ENCODE measurements at regions not wholly inside any gene's neighbourhood (a gene's known extent, or its start where the extent isn't known, plus 50 kb on each side); places are given as distances from the start of the nearest gene placed in this dataset.

DNA sequence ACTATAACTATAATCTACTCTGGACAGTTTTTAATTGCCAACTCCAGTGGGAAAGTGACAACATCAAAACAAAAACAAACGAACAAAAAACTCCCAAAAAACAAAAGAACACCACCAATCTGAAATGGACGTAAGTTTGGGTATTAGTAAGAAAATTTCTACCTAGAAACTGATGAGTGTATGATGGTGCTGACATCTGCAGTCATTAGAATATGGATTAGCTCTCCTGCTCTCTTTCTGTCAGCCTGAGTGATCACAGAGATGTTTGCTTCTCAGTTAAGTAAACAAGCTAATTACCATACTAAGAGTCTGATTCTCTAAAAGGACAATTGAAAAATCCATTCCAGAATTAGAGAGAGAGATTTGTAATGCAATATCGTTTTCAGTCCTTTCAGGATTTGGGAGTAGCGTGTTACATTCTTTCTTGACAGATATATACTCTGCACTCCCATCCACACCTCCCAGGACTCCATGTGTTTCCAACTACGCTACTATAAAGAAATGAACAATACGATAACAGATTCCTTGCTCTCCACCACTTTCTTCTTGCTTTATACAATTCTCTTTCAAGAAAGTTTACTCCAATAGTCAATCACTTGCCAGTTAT, 1347.4 kb upstream of the PIK3C3 start:
- no peak for TF ChIP-seq HDGF (IDR thresholded peaks at IDR 0.05)
- no peak for TF ChIP-seq ZNF217 (IDR thresholded peaks at IDR 0.05)
- Histone ChIP-seq H3K36me3 (ENCODE audit: control insufficient read depth in 2 of 2, insufficient read depth in 2 of 2, low read length in 1 of 2) (no peaks in the 10 kb centered on the region), H4K20me1 (ENCODE audit: control insufficient read depth, insufficient read depth) (no peaks in the 10 kb centered on the region), H3K4me1 (ENCODE audit: control insufficient read depth, insufficient read depth, low read length) (no peaks in the 10 kb centered on the region), H3K4me3 (no peak overlapping the region), H3K9me3 (replicated peaks; ENCODE audit: control insufficient read depth, insufficient read depth, low read length) (no peaks in the 10 kb centered on the region), H3K27me3 (replicated peaks in 1 of 2; ENCODE audit: control insufficient read depth in 2 of 2, insufficient read depth in 2 of 2, low read length in 1 of 2) (no peaks in the 10 kb centered on the region), H3K9ac (ENCODE audit: control insufficient read depth, insufficient read depth, low read length) (no peak overlapping the region), H3K4me2 (ENCODE audit: control insufficient read depth, insufficient read depth) (no peak overlapping the region), H3K27ac (ENCODE audit: control insufficient read depth, insufficient read depth) (no peak overlapping the region), H3K79me2 (ENCODE audit: control insufficient read depth, insufficient read depth, low read length) (no peaks in the 10 kb centered on the region), H2AFZ (ENCODE audit: control insufficient read depth, low read depth, low read length) (no peak overlapping the region)
- ChIA-PET RAD21 (ENCODE audit: unreplicated experiment) (no interaction called here), POLR2A (no interaction called here), CTCF (interaction anchor here (0.7 kb wide), 1 partner anchor 13 kb away, joined by 7 read pairs; no protein-coding TSS in a partner anchor), SMC1A (ENCODE audit: uncharacterized antibody, unreplicated experiment) (no interaction called here)
- intact Hi-C loops (cut with micrococcal nuclease; ENCODE audit: unreplicated experiment) (no loop called here), in situ Hi-C loops (cut with MboI) (no loop called here)
- 0% methylated on average over 6 of the region's 6 CpGs for WGBS (ENCODE audit: insufficient coverage, insufficient replicate concordance, low lambda C conversion rate, missing lambda C conversion rate)
- no TSS peak for BruUV-seq (replicated peaks)
- no peak for FAIRE-seq
- ATAC-seq = no peak
- DNase-seq (ENCODE audit: low read depth, low spot score) = no peak

DNA sequence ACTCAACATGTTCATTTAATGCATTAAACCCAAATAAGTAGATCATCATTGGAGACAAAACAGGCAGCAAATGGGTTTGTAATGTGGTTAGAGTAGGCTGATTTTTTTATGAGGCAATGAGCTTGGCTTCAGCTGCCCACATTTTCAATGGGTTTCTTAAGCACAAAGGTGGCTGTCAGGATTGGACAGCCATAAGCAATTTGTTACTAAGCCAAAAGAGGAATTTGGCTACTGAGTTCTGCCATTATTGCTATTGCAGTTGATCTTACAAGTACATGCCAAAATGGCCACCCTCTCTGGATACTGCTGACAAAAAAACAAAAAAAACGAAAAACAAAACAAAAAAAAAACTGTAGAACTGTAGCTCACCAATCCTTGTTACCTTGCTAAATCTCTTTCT, 1348.0 kb upstream of the PIK3C3 start:
- H3K9me3 ChIP-seq (replicated peaks; ENCODE audit: control insufficient read depth, insufficient read depth, low read length) = no peaks in the 10 kb centered on the region
- no peaks in the 10 kb centered on the region for H3K27me3 ChIP-seq (replicated peaks in 1 of 2; ENCODE audit: control insufficient read depth in 2 of 2, insufficient read depth in 2 of 2, low read length in 1 of 2)
- FAIRE-seq = no peak
- no peak overlapping the region for H2AFZ ChIP-seq (ENCODE audit: control insufficient read depth, low read depth, low read length)
- ChIA-PET SMC1A (ENCODE audit: uncharacterized antibody, unreplicated experiment) (no interaction called here), RAD21 (ENCODE audit: unreplicated experiment) (no interaction called here), CTCF (interaction anchor here (0.7 kb wide), 1 partner anchor 12 kb away, joined by 7 read pairs; no protein-coding TSS in a partner anchor), POLR2A (no interaction called here)
- no peak overlapping the region for H3K4me3 ChIP-seq
- intact Hi-C loops (cut with micrococcal nuclease; ENCODE audit: unreplicated experiment) (no loop called here), in situ Hi-C loops (cut with MboI) (no loop called here)
- no peak for DNase-seq (ENCODE audit: low read depth, low spot score)
- no TSS peak for BruUV-seq (replicated peaks)
- WGBS (ENCODE audit: insufficient coverage, insufficient replicate concordance, low lambda C conversion rate, missing lambda C conversion rate) = 0% methylated on average over 1 of the region's 1 CpG
- H3K9ac ChIP-seq (ENCODE audit: control insufficient read depth, insufficient read depth, low read length) = no peak overlapping the region
- H3K4me2 ChIP-seq (ENCODE audit: control insufficient read depth, insufficient read depth) = no peak overlapping the region
- H3K36me3 ChIP-seq (ENCODE audit: control insufficient read depth in 2 of 2, insufficient read depth in 2 of 2, low read length in 1 of 2) = no peaks in the 10 kb centered on the region
- no peak for ATAC-seq
- no peaks in the 10 kb centered on the region for H3K4me1 ChIP-seq (ENCODE audit: control insufficient read depth, insufficient read depth, low read length)
- H4K20me1 ChIP-seq (ENCODE audit: control insufficient read depth, insufficient read depth) = no peaks in the 10 kb centered on the region
- H3K27ac ChIP-seq (ENCODE audit: control insufficient read depth, insufficient read depth) = no peak overlapping the region
- H3K79me2 ChIP-seq (ENCODE audit: control insufficient read depth, insufficient read depth, low read length) = no peaks in the 10 kb centered on the region
- no peak for TF ChIP-seq ZBED1 (IDR thresholded peaks at IDR 0.05; ENCODE audit: borderline replicate concordance)
- no peak for TF ChIP-seq JUND (IDR thresholded peaks at IDR 0.05; ENCODE audit: low read depth, low read length)
- TF ChIP-seq SMAD1 (IDR thresholded peaks at IDR 0.05; ENCODE audit: low read depth, partially characterized antibody) = no peak
- no peak for TF ChIP-seq ZNF274 (IDR thresholded peaks at IDR 0.05; ENCODE audit: insufficient read depth, insufficient read length)
- no peak for TF ChIP-seq RCOR1 (conservative IDR thresholded peaks at IDR 0.05; ENCODE audit: low read depth, low read length)
- TF ChIP-seq, protein P1, sequence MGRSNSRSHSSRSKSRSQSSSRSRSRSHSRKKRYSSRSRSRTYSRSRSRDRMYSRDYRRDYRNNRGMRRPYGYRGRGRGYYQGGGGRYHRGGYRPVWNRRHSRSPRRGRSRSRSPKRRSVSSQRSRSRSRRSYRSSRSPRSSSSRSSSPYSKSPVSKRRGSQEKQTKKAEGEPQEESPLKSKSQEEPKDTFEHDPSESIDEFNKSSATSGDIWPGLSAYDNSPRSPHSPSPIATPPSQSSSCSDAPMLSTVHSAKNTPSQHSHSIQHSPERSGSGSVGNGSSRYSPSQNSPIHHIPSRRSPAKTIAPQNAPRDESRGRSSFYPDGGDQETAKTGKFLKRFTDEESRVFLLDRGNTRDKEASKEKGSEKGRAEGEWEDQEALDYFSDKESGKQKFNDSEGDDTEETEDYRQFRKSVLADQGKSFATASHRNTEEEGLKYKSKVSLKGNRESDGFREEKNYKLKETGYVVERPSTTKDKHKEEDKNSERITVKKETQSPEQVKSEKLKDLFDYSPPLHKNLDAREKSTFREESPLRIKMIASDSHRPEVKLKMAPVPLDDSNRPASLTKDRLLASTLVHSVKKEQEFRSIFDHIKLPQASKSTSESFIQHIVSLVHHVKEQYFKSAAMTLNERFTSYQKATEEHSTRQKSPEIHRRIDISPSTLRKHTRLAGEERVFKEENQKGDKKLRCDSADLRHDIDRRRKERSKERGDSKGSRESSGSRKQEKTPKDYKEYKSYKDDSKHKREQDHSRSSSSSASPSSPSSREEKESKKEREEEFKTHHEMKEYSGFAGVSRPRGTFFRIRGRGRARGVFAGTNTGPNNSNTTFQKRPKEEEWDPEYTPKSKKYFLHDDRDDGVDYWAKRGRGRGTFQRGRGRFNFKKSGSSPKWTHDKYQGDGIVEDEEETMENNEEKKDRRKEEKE (IDR thresholded peaks at IDR 0.05) = no peak
- no peak for TF ChIP-seq CBX3 (IDR thresholded peaks at IDR 0.05; ENCODE audit: borderline replicate concordance, low read depth)
- no peak for TF ChIP-seq NFYA (IDR thresholded peaks at IDR 0.05; ENCODE audit: borderline replicate concordance, low read depth, low read length)
- no peak for TF ChIP-seq FOXM1 (IDR thresholded peaks at IDR 0.05; ENCODE audit: low read depth, low read length)
- no peak for TF ChIP-seq PAX5 (IDR thresholded peaks at IDR 0.05; ENCODE audit: borderline replicate concordance, low read depth, low read length)
- no peak for TF ChIP-seq KDM1A (IDR thresholded peaks at IDR 0.05; ENCODE audit: borderline replicate concordance)

All from GM12878 (cell line).